ENCODE measurements at regions not wholly inside any gene's neighbourhood (a gene's known extent, or its start where the extent isn't known, plus 50 kb on each side); places are given as distances from the start of the nearest gene placed in this dataset.

GRCh38 chr20:56855708-56856107, 226.6 kb downstream of the TFAP2C start:
- Histone ChIP-seq H3K4me1 (no peaks in the 10 kb centered on the region), H3K4me3 (no peak overlapping the region), H3K9me3 (no peaks in the 10 kb centered on the region), H3K36me3 (no peaks in the 10 kb centered on the region), H3K27me3 (no peaks in the 10 kb centered on the region), H3K27ac (no peak overlapping the region)
- TF ChIP-seq, protein P1, sequence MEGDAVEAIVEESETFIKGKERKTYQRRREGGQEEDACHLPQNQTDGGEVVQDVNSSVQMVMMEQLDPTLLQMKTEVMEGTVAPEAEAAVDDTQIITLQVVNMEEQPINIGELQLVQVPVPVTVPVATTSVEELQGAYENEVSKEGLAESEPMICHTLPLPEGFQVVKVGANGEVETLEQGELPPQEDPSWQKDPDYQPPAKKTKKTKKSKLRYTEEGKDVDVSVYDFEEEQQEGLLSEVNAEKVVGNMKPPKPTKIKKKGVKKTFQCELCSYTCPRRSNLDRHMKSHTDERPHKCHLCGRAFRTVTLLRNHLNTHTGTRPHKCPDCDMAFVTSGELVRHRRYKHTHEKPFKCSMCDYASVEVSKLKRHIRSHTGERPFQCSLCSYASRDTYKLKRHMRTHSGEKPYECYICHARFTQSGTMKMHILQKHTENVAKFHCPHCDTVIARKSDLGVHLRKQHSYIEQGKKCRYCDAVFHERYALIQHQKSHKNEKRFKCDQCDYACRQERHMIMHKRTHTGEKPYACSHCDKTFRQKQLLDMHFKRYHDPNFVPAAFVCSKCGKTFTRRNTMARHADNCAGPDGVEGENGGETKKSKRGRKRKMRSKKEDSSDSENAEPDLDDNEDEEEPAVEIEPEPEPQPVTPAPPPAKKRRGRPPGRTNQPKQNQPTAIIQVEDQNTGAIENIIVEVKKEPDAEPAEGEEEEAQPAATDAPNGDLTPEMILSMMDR (IDR thresholded peaks at IDR 0.05), result no peak
- no peak for DNase-seq (ENCODE audit: low spot score)

DNA sequence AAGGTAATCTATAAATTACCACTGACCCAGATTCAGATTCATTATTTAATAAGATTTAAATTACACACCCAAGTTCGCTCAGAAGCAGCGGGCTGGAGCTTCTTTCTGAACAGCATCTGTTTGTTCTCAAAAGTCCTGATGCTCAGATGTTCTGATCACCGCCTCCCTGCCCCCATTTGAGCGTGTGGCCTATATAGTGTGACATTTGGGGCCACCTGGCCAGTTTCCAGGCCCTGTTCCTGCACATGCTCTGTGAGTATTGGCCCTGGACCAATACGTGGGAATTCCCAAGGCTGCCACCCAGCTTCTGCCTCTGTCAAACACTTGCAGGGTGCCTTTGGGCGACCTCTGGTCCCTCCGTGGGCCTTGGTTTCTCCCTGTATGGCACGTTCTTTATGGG, 228.8 kb downstream of the TFAP2C start:
- Histone ChIP-seq H3K27me3 (no peaks in the 10 kb centered on the region), H3K27ac (no peak overlapping the region), H3K9me3 (no peaks in the 10 kb centered on the region), H3K4me3 (no peak overlapping the region), H3K4me1 (no peaks in the 10 kb centered on the region), H3K36me3 (no peaks in the 10 kb centered on the region)
- TF ChIP-seq, protein P1 (IDR thresholded peaks at IDR 0.05), result no peak
- DNase-seq (ENCODE audit: low spot score), result no peak

GRCh38 chr20:56859039-56859800, 230.1 kb downstream of the TFAP2C start:
- no peaks in the 10 kb centered on the region for H3K36me3 ChIP-seq
- H3K27ac ChIP-seq, result no peak overlapping the region
- no peaks in the 10 kb centered on the region for H3K9me3 ChIP-seq
- DNase-seq (ENCODE audit: low spot score), result no peak
- H3K4me1 ChIP-seq, result no peaks in the 10 kb centered on the region
- H3K4me3 ChIP-seq, result no peak overlapping the region
- TF ChIP-seq, protein P1 (IDR thresholded peaks at IDR 0.05), result no peak
- H3K27me3 ChIP-seq, result no peaks in the 10 kb centered on the region

- H3K36me3 ChIP-seq, result no peaks in the 10 kb centered on the region
- H3K27me3 ChIP-seq, result no peaks in the 10 kb centered on the region
- TF ChIP-seq, protein P1 (IDR thresholded peaks at IDR 0.05), result no peak
- no peaks in the 10 kb centered on the region for H3K4me1 ChIP-seq
- H3K27ac ChIP-seq, result no peak overlapping the region
- no peaks in the 10 kb centered on the region for H3K9me3 ChIP-seq
- H3K4me3 ChIP-seq, result no peak overlapping the region
- DNase-seq (ENCODE audit: low spot score), result no peak
Observed at GRCh38 chr20:56859801-56860261, 230.7 kb downstream of the TFAP2C start.

- no peaks in the 10 kb centered on the region for H3K4me1 ChIP-seq
- H3K27me3 ChIP-seq, result no peaks in the 10 kb centered on the region
- no peaks in the 10 kb centered on the region for H3K36me3 ChIP-seq
- no peaks in the 10 kb centered on the region for H3K9me3 ChIP-seq
- TF ChIP-seq, protein P1 (IDR thresholded peaks at IDR 0.05), result no peak
- no peak overlapping the region for H3K27ac ChIP-seq
- no peak for DNase-seq (ENCODE audit: low spot score)
- H3K4me3 ChIP-seq, result no peak overlapping the region
Observed at GRCh38 chr20:56860413-56860812, 231.3 kb downstream of the TFAP2C start.

GRCh38 chr20:56861590-56861989, 232.5 kb downstream of the TFAP2C start:
- Histone ChIP-seq H3K4me3 (no peak overlapping the region), H3K27ac (no peak overlapping the region), H3K9me3 (no peaks in the 10 kb centered on the region), H3K36me3 (no peaks in the 10 kb centered on the region), H3K27me3 (no peaks in the 10 kb centered on the region), H3K4me1 (no peaks in the 10 kb centered on the region)
- TF ChIP-seq, protein P1 (IDR thresholded peaks at IDR 0.05), result no peak
- no peak for DNase-seq (ENCODE audit: low spot score)
